GM12878 (cell line): ENCODE measurements at regions not wholly inside any gene's neighbourhood (a gene's known extent, or its start where the extent isn't known, plus 50 kb on each side); places are given as distances from the start of the nearest gene placed in this dataset.

Experiments used
- ATAC-seq: fragments of 200-7000 bp; cut with Tn5 transposase; 3 replicates; pipeline ENCODE4 v1.9.1; 2020; ENCODE audit warnings: mild to moderate bottlenecking, moderate library complexity
- BruUV-seq: library from RNA; stranded (reverse); fragments of 400-500 nt; replicated peaks from 2 replicates; lab custom pipeline; 2021; lab: Mats Ljungman, UMichigan
- CTCF ChIA-PET: fragments of 300-600 bp; sonication (Branson Sonifier 250); formaldehyde crosslinking; extraction: SDS; loops from one replicate; lab custom pipeline; 2021; ENCODE audit warnings: inconsistent platforms; lab: Yijun Ruan, JAX
- POLR2A ChIA-PET: fragments of 350-600 bp; formaldehyde crosslinking; extraction: SDS; loops from one replicate; lab custom pipeline; 2021; ENCODE audit warnings: inconsistent platforms; lab: Charles Lee
- RAD21 ChIA-PET: fragments of 300-600 bp; sonication (Branson Sonifier 250); formaldehyde crosslinking; loops from one replicate; lab custom pipeline; 2023; ENCODE audit warnings: antibody characterized with exemption; ENCODE audit not compliant: unreplicated experiment; lab: Charles Lee
- SMC1A ChIA-PET: fragments of 300-600 bp; sonication (Branson Sonifier 250); formaldehyde crosslinking; loops from one replicate; lab custom pipeline; 2023; ENCODE audit not compliant: unreplicated experiment, uncharacterized antibody; lab: Charles Lee
- DNase-seq: peaks from one replicate; pipeline ENCODE4 v3.0.0-alpha.2; 2011; ENCODE audit warnings: low read depth, low spot score
- FAIRE-seq: peaks from 3 replicates; lab custom pipeline; 2011; peaks lifted over from hg19 to GRCh38; lab: Jason Lieb, UNC
- H2AFZ ChIP-seq: 2 replicates; pipeline ENCODE4 v1.6.0; 2011; ENCODE audit warnings: low read depth, low read length, control low read depth; ENCODE audit not compliant: control insufficient read depth
- H3K27ac ChIP-seq: 2 replicates; pipeline ENCODE4 v1.5.1; 2011; ENCODE audit warnings: control low read depth; ENCODE audit not compliant: control insufficient read depth, insufficient read depth
- H3K27me3 ChIP-seq, 2 experiments: replicated peaks in 1 of 2; 2 replicates each; pipeline versions ENCODE4 v1.6.0 to v1.6.1; 2011; ENCODE audit warnings: low read length in 1 of 2; ENCODE audit not compliant: control insufficient read depth in 2 of 2, insufficient read depth in 2 of 2
- H3K36me3 ChIP-seq, 2 experiments: 2 replicates each; pipeline ENCODE4 v1.5.1; 2011; ENCODE audit warnings: low read length in 1 of 2; ENCODE audit not compliant: control insufficient read depth in 2 of 2, insufficient read depth in 2 of 2
- H3K4me1 ChIP-seq: 2 replicates; pipeline ENCODE4 v1.6.1; 2011; ENCODE audit warnings: mild to moderate bottlenecking, low read length, moderate library complexity, mixed read lengths; ENCODE audit not compliant: control insufficient read depth, insufficient read depth
- H3K4me2 ChIP-seq: 2 replicates; pipeline ENCODE4 v1.6.0; 2011; ENCODE audit warnings: control low read depth; ENCODE audit not compliant: control insufficient read depth, insufficient read depth
- H3K4me3 ChIP-seq: fragments of 200-600 bp; sonication (generic); 2 replicates; pipeline ENCODE4 v1.5.1; 2016
- H3K79me2 ChIP-seq: 2 replicates; pipeline ENCODE4 v1.6.0; 2011; ENCODE audit warnings: low read length; ENCODE audit not compliant: control insufficient read depth, insufficient read depth
- H3K9ac ChIP-seq: 2 replicates; pipeline ENCODE4 v1.8.0; 2011; ENCODE audit warnings: low read length, control low read depth, mixed read lengths; ENCODE audit not compliant: control insufficient read depth, insufficient read depth
- H3K9me3 ChIP-seq: replicated peaks from 3 replicates; pipeline ENCODE4 v1.5.1; 2011; ENCODE audit warnings: mild to moderate bottlenecking, low read length; ENCODE audit not compliant: control insufficient read depth, insufficient read depth
- H4K20me1 ChIP-seq: 2 replicates; pipeline ENCODE4 v1.6.0; 2011; ENCODE audit not compliant: control insufficient read depth, insufficient read depth
- CEBPB ChIP-seq, 2 experiments: fragments of 150-350 bp in 1 of 2; IDR thresholded peaks; 2 replicates each; pipeline ENCODE4 v1.6.1; 2012 to 2014; ENCODE audit warnings: low read depth in 2 of 2, low read length in 2 of 2, borderline replicate concordance in 1 of 2, inconsistent platforms in 1 of 2
- ETV6 ChIP-seq, 2 experiments: fragments of 450-650 bp in 1 of 2; IDR thresholded peaks in 1 of 2; conservative IDR thresholded peaks in 1 of 2; 2 replicates each; pipeline ENCODE4 v1.6.1; 2014; ENCODE audit warnings: antibody characterized with exemption in 1 of 2, borderline replicate concordance in 1 of 2, low read depth in 1 of 2, mild to moderate bottlenecking in 1 of 2, moderate library complexity in 1 of 2
- HCFC1 ChIP-seq: fragments of 150-350 bp; IDR thresholded peaks from 2 replicates; pipeline ENCODE4 v1.6.1; 2014; ENCODE audit warnings: low read length
- IKZF2 ChIP-seq, 2 experiments: fragments of 450-650 bp; IDR thresholded peaks; 2 replicates each; pipeline ENCODE4 v1.6.1; 2017; ENCODE audit warnings: mild to moderate bottlenecking in 2 of 2, moderate library complexity in 2 of 2
- JUNB ChIP-seq: IDR thresholded peaks from 2 replicates; pipeline ENCODE4 v1.6.1; 2016; ENCODE audit warnings: antibody characterized with exemption, mild to moderate bottlenecking
- JUND ChIP-seq: IDR thresholded peaks from 2 replicates; pipeline ENCODE4 v1.6.1; 2012; ENCODE audit warnings: low read depth, mild to moderate bottlenecking, low read length, improper control_type of control experiment, moderate library complexity
- PRDM15 ChIP-seq: fragments of 450-650 bp; formaldehyde crosslinking; IDR thresholded peaks from 2 replicates; pipeline ENCODE4 v1.4.0; 2020; ENCODE audit warnings: mild to moderate bottlenecking, moderate library complexity
- RELA ChIP-seq: fragments of 450-650 bp; IDR thresholded peaks from 2 replicates; pipeline ENCODE4 v1.8.0; 2014; ENCODE audit warnings: borderline replicate concordance; ENCODE audit not compliant: partially characterized antibody
- SMAD5 ChIP-seq: IDR thresholded peaks from 2 replicates; pipeline ENCODE4 v1.6.1; 2016; ENCODE audit warnings: antibody characterized with exemption, low read depth
- TCF7 ChIP-seq: IDR thresholded peaks from 2 replicates; pipeline ENCODE4 v1.6.1; 2014; ENCODE audit warnings: antibody characterized with exemption, borderline replicate concordance
- USF2 ChIP-seq: IDR thresholded peaks from 2 replicates; pipeline ENCODE4 v1.6.1; 2011; ENCODE audit warnings: low read depth, low read length, improper control_type of control experiment, borderline replicate concordance
- YY1 ChIP-seq: IDR thresholded peaks from 2 replicates; pipeline ENCODE4 v1.6.1; 2011; ENCODE audit warnings: low read depth, mild to moderate bottlenecking, low read length
- WGBS: methylation state at CpG from one replicate; pipeline ENCODE4 v1.1.6; 2016; ENCODE audit warnings: low lambda C conversion rate; ENCODE audit not compliant: insufficient replicate concordance, insufficient coverage; ENCODE audit errors: missing lambda C conversion rate; 5-methylcytosine and 5-hydroxymethylcytosine counted together
- in situ Hi-C: fragments of 300-500 bp; cut with MboI; formaldehyde crosslinking; loops from 9 replicates; pipeline ENCODE4 v1.14.3; 2018; ENCODE audit warnings: mixed read lengths
- intact Hi-C: fragments of 100-400 bp; cut with micrococcal nuclease; formaldehyde crosslinking; loops from one replicate; pipeline ENCODE4 v1.14.2; 2022; ENCODE audit not compliant: unreplicated experiment
- TF ChIP-seq, protein P1 (sequence below): fragments of 450-650 bp; formaldehyde crosslinking; IDR thresholded peaks from 2 replicates; pipeline ENCODE4 v1.4.0; 2022; ENCODE audit warnings: mild to moderate bottlenecking, moderate library complexity

GRCh38 chr3:10556312-10556711 lies 50.9 kb upstream of the ATP2B2 start:
- DNase-seq (no peak), ATAC-seq (no peak), FAIRE-seq (no peak)
- no peak overlapping the region for H3K4me3 ChIP-seq
- ChIA-PET RAD21 (no interaction called here), SMC1A (no interaction called here), POLR2A (no interaction called here), CTCF (no interaction called here)
- H3K27ac ChIP-seq, result no peak overlapping the region
- no peaks in the 10 kb centered on the region for H3K4me1 ChIP-seq
- H3K9ac ChIP-seq, result no peak overlapping the region
- intact Hi-C loops, result no loop called here
- no TSS peak for BruUV-seq
- no peaks in the 10 kb centered on the region for H3K36me3 ChIP-seq
- H4K20me1 ChIP-seq, result no peaks in the 10 kb centered on the region
- no peak overlapping the region for H2AFZ ChIP-seq
- in situ Hi-C loops, result no loop called here
- H3K9me3 ChIP-seq, result peaks cover 6% of the 10 kb centered on the region; the same call in 2 of the 3 replicates
- no peaks in the 10 kb centered on the region for H3K79me2 ChIP-seq
- TF ChIP-seq, protein P1, sequence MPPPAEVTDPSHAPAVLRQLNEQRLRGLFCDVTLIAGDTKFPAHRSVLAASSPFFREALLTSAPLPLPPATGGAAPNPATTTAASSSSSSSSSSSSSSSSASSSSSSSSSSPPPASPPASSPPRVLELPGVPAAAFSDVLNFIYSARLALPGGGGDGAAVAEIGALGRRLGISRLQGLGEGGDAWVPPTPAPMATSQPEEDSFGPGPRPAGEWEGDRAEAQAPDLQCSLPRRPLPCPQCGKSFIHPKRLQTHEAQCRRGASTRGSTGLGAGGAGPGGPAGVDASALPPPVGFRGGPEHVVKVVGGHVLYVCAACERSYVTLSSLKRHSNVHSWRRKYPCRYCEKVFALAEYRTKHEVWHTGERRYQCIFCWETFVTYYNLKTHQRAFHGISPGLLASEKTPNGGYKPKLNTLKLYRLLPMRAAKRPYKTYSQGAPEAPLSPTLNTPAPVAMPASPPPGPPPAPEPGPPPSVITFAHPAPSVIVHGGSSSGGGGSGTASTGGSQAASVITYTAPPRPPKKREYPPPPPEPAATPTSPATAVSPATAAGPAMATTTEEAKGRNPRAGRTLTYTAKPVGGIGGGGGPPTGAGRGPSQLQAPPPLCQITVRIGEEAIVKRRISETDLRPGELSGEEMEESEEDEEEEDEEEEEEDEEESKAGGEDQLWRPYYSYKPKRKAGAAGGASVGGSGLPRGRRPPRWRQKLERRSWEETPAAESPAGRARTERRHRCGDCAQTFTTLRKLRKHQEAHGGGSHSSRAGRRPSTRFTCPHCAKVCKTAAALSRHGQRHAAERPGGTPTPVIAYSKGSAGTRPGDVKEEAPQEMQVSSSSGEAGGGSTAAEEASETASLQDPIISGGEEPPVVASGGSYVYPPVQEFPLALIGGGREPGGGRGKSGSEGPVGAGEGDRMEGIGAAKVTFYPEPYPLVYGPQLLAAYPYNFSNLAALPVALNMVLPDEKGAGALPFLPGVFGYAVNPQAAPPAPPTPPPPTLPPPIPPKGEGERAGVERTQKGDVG, result no peak
- no peak for TF ChIP-seq TCF7
- no peak for TF ChIP-seq PRDM15 (CRISPR knock-in tag)
- no peak for TF ChIP-seq IKZF2 (IDR thresholded peaks at IDR 0.05)
- no peak for TF ChIP-seq YY1
- no peak for TF ChIP-seq HCFC1
- TF ChIP-seq ETV6 (conservative IDR thresholded peaks at IDR 0.05 in 1 of 2, IDR thresholded peaks at IDR 0.05 in 1 of 2; ENCODE audit: borderline replicate concordance in 1 of 2, low read depth in 1 of 2), result no peak
- TF ChIP-seq JUND, result no peak
- no peak for TF ChIP-seq RELA
- TF ChIP-seq SMAD5, result no peak
- TF ChIP-seq USF2, result no peak
- no peak for TF ChIP-seq CEBPB (IDR thresholded peaks at IDR 0.05; ENCODE audit: borderline replicate concordance in 1 of 2, low read depth in 2 of 2, low read length in 2 of 2)
- TF ChIP-seq JUNB, result no peak
- no peaks in the 10 kb centered on the region; a peak in 1 of 4 replicates for H3K27me3 ChIP-seq
- 53% methylated on average over 7 of the region's 7 CpGs for WGBS
- no peak overlapping the region for H3K4me2 ChIP-seq
